GM23248 (cell line): ENCODE measurements at regions not wholly inside any gene's neighbourhood (a gene's known extent, or its start where the extent isn't known, plus 50 kb on each side); places are given as distances from the start of the nearest gene placed in this dataset.

Experiments used
- EZH2 ChIP-seq: fragments of 200-600 bp; sonication (generic); IDR thresholded peaks from 2 replicates; pipeline ENCODE4 v1.6.1; 2018; ENCODE audit warnings: antibody characterized with exemption, mild to moderate bottlenecking; ENCODE audit not compliant: insufficient read depth, poor library complexity, severe bottlenecking
- EZH2phosphoT487 ChIP-seq: fragments of 200-600 bp; sonication (generic); IDR thresholded peaks from 2 replicates; pipeline ENCODE4 v1.6.1; 2018; ENCODE audit warnings: antibody characterized with exemption, moderate library complexity, mild to moderate bottlenecking, low read depth; ENCODE audit not compliant: insufficient read depth

DNA sequence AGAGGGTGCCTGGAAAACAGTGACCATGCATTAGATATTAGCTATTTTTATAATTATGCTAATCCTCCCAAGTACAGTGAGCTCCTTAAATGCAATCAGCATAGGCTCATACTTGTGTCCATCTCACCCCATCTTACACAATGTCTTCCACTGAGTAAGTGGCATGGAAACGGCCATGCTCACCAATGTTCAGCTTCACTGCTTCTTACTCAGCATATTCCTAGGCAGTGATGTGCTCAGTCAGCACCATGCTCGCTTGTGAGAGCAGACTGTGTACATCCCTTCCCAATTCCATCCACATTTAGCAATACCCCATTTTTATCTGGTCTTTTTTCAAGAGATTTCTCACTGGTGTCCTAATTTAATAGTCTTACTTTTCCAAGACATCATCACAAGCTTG is 454.8 kb upstream of the SOX9 start:
- TF ChIP-seq EZH2 (no peak), EZH2phosphoT487 (no peak)
